ENCODE measurements at regions not wholly inside any gene's neighbourhood (a gene's known extent, or its start where the extent isn't known, plus 50 kb on each side); places are given as distances from the start of the nearest gene placed in this dataset.
"Not testable (repeated sequence)": the region's sequence is repeated elsewhere in the genome, so short reads cannot be mapped to it uniquely, and the experiment has no call there.

- no peak for DNase-seq (ENCODE audit: low read depth)
These were observed 648.1 kb upstream of the NOVA1 start for GRCh38 chr14:27245947-27246346.

GRCh38 chr14:27253966-27254365 is 656.1 kb upstream of the NOVA1 start:
- DNase-seq (ENCODE audit: low read depth): no peak

GRCh38 chr14:27256805-27257204 is 659.0 kb upstream of the NOVA1 start:
- no peak for DNase-seq (ENCODE audit: low read depth)

GRCh38 chr14:27267876-27268275 is 670.0 kb upstream of the NOVA1 start:
- DNase-seq (ENCODE audit: low read depth): no peak

GRCh38 chr14:27270716-27271115 is 672.9 kb upstream of the NOVA1 start:
- no peak for DNase-seq (ENCODE audit: low read depth)

- no peak for DNase-seq (ENCODE audit: low read depth)
These were observed 680.5 kb upstream of the NOVA1 start for GRCh38 chr14:27278341-27278740.

- DNase-seq (ENCODE audit: low read depth): no peak
These were observed 707.7 kb upstream of the NOVA1 start for GRCh38 chr14:27305441-27305945.

- not testable (repeated sequence) for DNase-seq (ENCODE audit: low read depth)
These were observed 714.9 kb upstream of the NOVA1 start for GRCh38 chr14:27312730-27313129.

GRCh38 chr14:27314231-27314630 is 716.4 kb upstream of the NOVA1 start:
- DNase-seq (ENCODE audit: low read depth): no peak

GRCh38 chr14:27315477-27315876 is 717.6 kb upstream of the NOVA1 start:
- DNase-seq (ENCODE audit: low read depth): no peak

GRCh38 chr14:27315947-27316346 is 718.1 kb upstream of the NOVA1 start:
- no peak for DNase-seq (ENCODE audit: low read depth)

- DNase-seq (ENCODE audit: low read depth): no peak
These were observed 721.1 kb upstream of the NOVA1 start for GRCh38 chr14:27318774-27319420.

GRCh38 chr14:27320261-27320660 is 722.4 kb upstream of the NOVA1 start:
- no peak for DNase-seq (ENCODE audit: low read depth)

- DNase-seq (ENCODE audit: low read depth): no peak
These were observed 729.3 kb upstream of the NOVA1 start for GRCh38 chr14:27327095-27327494.

GRCh38 chr14:27338012-27338411 is 740.2 kb upstream of the NOVA1 start:
- DNase-seq (ENCODE audit: low read depth): no peak

GRCh38 chr14:27363036-27363435 is 765.2 kb upstream of the NOVA1 start:
- not testable (repeated sequence) for DNase-seq (ENCODE audit: low read depth)

GRCh38 chr14:27366596-27366995 is 768.8 kb upstream of the NOVA1 start:
- no peak for DNase-seq (ENCODE audit: low read depth)

- no peak for DNase-seq (ENCODE audit: low read depth)
These were observed 769.5 kb upstream of the NOVA1 start for GRCh38 chr14:27367345-27367744.

GRCh38 chr14:27370074-27370473 is 772.2 kb upstream of the NOVA1 start:
- DNase-seq (ENCODE audit: low read depth): no peak

GRCh38 chr14:27370775-27371174 is 772.9 kb upstream of the NOVA1 start:
- DNase-seq (ENCODE audit: low read depth): no peak

GRCh38 chr14:27371209-27371608 is 773.4 kb upstream of the NOVA1 start:
- DNase-seq (ENCODE audit: low read depth): no peak

GRCh38 chr14:27371868-27372267 is 774.0 kb upstream of the NOVA1 start:
- no peak for DNase-seq (ENCODE audit: low read depth)

GRCh38 chr14:27372771-27373170 is 774.9 kb upstream of the NOVA1 start:
- no peak for DNase-seq (ENCODE audit: low read depth)

- DNase-seq (ENCODE audit: low read depth): no peak
These were observed 786.3 kb upstream of the NOVA1 start for GRCh38 chr14:27384124-27384523.
